ENCODE measurements at regions not wholly inside any gene's neighbourhood (a gene's known extent, or its start where the extent isn't known, plus 50 kb on each side); places are given as distances from the start of the nearest gene placed in this dataset.

GRCh38 chr2:8402222-8402621 lies 279.6 kb upstream of the ID2 start:
- DNase-seq = no peak

GRCh38 chr2:8403876-8404275 lies 278.0 kb upstream of the ID2 start:
- DNase-seq = no peak

DNA sequence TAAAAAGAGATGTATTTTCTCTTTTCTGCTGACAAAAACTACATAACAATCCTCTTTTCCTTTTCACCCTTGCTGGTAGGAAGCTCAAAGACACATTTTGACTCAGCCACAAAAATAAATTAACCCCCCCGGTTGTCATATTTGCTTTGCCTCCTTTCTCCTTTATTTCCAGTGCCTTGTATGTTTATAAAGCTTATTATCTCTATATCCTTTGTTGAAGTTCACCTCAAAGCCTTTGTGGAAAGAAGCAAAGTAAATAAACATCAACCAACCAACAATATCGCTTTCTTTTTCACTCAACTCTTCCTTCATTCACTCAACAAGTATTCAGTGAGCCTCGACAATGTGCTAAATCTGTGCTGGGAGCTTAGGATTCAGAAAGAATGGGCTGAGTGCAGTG lies 276.5 kb upstream of the ID2 start:
- DNase-seq = no peak

- DNase-seq = no peak
These were observed 275.6 kb upstream of the ID2 start for GRCh38 chr2:8406271-8406670.

DNA sequence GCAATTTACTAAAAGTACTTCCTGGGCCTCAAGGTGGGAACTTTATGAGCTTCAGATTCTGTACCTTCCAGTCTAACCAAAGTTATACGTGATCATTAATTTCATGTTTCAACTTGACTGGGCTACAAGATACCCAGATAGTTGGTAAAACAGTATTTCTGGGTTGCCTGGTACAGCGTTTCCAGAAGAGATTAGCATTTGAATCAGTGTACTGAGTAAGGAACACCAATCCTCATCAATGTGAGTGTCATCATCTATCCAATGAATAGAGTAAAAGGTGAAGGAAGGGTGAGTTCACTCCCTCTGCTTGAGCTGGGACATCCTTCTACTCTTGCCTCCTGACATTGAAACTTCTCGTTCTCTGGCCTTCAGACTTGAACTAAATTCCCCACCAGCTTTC lies 274.5 kb upstream of the ID2 start:
- no peak for DNase-seq

DNA sequence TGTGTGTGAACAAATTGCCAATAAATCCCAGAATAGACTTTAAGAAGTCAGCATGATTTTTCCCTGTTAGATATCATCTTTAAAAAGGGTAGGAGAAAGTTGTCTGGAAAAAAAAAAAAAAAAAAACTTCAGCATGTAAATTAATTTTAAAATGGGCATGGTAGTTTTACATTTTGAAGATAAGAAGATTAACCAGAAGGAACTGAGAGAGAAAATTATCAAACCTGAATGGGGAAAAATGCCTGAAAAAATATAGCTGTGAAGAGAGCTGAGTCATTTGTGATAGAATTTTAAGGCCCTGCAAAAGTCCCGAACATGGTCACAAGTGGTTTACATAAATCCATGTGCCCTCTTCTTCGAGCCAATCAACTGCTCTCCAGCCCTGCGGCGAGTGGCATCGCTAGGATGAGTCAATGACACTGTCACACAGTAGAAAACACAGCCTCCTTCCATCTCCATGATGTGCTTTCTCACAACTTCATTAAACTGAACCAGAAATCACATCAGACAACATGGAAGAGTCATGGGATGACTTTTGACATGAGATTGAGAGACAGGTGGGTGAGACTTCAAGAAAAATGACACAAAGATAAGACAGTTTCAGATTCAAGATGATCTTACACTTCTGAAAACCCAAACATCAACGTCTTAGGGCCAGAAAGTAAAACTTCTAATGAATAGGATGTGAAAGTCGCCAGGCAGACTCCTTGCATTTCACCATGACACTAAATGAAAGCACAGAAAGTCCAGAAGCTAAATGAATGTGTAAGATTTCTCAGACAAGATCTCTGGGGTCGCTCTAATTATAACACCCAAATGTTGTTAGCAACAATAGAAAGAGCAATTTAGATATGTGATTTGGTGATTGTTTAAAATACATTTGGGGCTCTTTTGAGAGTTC lies 273.0 kb upstream of the ID2 start:
- DNase-seq = peak; percentile 80

DNA sequence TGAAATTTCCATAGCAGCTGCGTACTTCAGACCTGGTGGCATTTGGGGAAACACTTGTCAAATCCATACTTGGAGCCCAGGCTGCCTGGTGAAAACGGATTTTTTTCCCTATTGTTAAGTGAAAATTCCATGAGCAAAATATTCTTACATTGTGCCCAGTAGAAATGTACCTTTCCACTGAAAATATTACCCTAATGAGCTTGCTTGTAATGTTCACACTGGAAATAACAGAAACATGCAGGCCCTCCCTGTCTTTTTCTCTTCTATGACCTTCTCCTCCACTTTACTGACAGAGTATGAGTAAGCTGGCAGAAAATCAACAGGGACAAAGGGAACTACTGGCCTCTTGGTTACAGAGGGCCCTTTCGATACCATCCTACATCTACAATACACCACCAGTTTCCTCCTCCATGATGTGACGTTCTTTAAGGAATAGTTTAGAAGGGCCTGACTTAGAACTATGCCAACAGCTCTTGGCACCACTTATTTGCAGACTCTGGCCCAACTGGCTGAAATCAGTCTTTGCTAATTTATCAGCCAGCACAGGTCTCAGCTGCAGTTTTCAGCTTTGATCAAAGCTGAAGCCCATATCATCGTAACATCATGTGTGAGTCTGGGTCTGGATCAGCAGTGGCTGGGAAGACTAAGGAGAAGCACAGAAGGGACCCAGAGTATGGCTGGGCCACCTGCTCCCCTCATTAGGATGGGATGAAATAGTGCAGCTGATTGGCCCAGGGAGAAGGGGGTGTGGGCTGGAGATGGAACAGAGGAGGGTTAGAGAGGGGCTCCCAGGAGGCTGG lies 272.2 kb upstream of the ID2 start:
- no peak for DNase-seq

DNA sequence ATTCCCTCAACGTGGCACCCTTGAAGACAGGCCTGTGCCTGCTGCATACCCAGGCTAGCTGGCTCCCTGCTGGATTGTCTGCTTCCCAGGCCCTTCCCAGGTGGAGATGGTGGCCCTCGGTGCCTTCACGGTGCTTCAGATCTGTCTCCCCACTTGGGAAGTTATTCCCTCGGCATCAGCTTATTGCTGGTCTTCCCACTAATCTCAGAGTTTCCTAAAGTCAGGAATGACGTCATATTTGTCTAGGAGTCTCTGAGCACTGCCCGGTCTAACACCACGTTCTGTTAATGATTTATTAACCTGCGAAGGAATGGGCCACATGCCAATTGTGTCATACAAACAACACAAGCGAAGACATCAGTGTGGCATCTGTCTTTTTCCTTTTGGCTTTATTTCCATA lies 269.8 kb upstream of the ID2 start:
- no peak for DNase-seq

DNA sequence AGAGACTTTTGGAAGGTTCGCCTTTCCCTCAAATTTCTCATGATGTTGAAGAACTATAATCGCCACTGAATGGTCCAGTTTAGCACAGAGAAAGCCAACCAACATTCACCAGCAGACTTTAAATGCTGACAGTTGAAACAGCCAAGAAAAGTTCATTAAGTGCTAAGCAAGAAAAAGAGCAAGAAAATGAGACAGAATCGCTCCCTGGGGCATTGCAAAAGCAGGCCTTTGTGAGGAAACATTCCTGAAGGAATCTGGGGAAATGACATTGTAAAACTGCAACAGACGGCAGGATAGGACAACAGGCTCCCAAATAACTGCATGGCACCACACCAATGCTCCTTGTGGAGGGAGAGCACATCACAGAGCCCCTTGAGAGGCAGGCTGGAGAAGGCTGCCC lies 269.3 kb upstream of the ID2 start:
- DNase-seq = no peak

DNA sequence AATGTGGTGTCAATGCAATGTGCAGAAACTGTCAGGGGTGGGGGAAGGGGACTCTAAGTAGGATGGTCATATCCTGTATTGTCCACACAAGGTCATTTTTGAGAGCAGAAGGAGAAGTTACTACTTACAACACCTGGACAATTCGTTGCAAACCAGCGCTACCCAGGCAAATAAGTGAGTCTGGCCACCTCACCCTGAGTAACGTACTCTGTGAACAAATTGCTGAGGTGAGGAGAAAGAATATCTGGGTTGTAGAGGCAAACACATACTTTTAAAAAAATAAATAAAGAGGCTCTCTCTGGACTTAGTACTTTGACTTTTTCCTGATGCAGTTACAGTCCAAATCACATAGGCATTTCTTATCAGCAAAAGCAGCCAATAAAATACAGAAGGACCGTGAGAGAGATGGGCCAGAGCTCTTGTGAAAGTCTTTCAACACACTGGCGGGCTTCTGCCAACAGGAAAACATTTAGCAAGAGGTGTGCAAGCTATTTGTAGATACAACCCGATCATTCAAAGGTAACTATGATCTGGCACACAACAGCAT lies 268.2 kb upstream of the ID2 start:
- DNase-seq = no peak

GRCh38 chr2:8414946-8415879 lies 266.6 kb upstream of the ID2 start:
- no peak for DNase-seq

GRCh38 chr2:8416001-8416571 lies 265.8 kb upstream of the ID2 start:
- no peak for DNase-seq

DNA sequence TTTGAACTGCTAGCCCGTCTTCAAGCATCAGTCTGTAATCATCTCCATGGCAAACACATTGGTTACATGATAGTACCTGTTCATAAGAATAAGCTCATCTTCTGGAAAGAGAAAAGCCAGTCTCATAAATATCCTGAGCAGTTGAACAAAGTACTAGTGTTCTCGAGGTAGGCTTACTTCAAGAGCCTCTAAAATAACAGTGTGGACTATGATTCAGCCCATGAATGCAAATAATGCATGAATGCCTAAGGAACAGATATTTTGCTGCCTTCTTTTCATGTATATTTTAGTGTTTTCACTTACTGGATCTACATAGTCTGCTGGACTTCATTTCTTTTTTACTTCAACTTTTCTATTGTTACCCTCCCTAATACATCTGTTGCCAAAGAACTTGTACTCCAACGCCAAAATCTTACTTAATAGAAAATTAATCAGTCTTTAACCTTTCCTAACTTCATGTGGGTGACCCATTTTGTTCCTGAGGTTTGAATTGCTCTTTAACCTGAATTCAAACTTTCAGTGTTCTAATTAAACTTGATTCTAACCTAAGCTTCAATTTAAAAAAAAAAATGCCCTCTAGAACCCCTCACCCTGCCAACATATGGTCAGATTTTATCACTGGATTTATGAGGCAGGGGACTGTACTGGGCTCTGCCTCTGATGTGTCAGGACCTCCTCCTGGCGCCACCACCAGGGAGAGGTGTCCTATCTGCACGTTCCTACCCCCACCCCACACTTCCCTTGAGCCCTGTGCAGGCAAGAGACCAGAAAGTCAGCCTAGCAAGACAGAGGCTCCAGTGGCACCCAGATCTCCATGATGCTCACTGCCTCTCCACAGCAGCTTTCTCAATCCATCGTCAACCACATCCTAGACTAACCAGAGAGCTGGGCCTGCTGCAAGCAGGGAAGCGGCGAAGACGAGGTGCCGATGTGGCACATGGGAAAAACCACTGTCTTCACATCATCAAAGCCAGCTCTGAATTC lies 264.7 kb upstream of the ID2 start:
- no peak for DNase-seq

DNA sequence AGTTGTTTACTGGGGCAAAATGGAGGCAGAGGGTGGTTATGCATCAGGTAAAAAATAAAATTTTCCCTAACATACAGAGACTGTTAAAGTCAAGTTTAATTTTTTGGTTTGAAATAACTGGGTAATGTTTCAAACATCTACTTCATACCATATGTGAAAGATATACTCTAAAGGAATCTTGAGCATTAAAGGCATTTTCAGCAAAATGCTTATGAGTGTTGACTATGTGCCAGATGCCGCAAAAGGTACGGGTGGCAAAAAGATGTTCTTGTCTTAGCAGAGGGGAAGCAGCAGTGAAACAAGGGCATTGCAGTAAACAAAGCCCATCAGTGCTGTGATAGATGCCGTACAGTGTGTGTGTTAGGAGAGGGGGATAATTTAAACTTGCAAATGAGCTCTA lies 263.1 kb upstream of the ID2 start:
- DNase-seq = no peak

DNA sequence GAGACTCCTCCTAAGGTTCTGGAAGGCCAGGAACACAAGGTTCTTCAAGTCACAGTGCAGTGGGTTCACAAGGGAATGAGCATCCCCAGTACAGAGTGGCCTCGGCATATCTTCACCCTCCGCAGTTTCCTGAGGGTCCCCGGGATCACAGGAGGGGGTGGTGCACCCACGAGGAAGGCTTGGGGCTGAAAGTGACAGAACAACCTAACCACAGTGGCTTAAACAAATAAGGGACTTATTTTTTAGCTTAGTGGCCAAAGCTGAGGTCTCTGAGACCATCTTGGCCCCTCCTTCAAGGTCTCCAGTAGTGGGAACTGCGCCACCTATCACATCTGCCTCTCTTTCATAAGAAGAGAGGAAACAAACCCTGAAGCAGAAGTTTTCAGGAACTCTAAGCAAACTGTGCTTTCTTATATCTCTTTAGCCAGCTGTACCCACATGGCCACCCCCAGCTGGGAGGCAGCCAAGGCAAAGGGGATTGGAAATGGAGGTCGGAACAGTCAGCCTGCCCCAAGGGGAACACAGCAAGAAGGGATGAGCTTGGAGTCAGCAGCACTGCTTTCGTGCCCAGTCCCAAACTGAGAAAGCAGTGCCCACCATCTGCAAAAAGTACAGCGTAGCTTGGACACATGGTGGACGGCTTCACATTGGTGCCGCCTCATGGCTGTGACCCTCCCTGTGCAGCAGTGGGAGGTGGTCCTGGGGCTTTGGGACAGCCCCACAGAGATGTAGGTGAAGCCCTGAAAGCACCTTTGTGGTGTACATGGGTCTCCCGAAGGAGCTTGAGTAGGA lies 260.0 kb upstream of the ID2 start:
- no peak for DNase-seq

GRCh38 chr2:8422450-8422800 lies 259.4 kb upstream of the ID2 start:
- DNase-seq = no peak

GRCh38 chr2:8424997-8425900 lies 256.6 kb upstream of the ID2 start:
- peak; percentile 4 for DNase-seq

- no peak for DNase-seq
These were observed 255.3 kb upstream of the ID2 start for GRCh38 chr2:8426550-8426949.

DNA sequence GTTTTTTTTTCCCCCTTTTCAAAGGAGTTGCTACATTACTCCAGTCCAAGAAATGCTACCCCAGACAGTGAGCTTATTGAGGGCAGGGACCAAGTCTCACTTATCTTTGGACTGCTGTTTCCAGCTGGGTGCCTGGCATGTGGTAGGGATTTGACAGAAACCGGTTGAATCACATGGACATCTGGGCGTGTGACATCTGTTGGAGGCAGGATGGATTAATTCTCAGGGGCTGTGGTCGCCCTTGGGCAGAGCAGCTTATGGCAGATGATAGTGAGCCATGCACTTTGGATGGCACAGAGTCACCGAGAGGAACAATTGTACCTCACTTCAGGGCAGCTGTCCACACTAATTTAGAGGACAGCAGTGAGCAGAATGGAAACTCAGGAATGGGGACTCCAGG lies 254.6 kb upstream of the ID2 start:
- no peak for DNase-seq
